Sigmoid colon (tissue), 3 donors: ENCODE measurements at regions not wholly inside any gene's neighbourhood (a gene's known extent, or its start where the extent isn't known, plus 50 kb on each side); places are given as distances from the start of the nearest gene placed in this dataset.

ENCODE experiments used
- POLR2A ChIP-seq, 2 donors: fragments of 450-650 bp; IDR thresholded peaks; one replicate each; pipeline ENCODE4 v1.6.1; 2016; ENCODE audit warnings: antibody characterized with exemption in 2 of 2, mild to moderate bottlenecking in 2 of 2, moderate library complexity in 2 of 2
- TF ChIP-seq, protein P1 (sequence below), 4 experiments: fragments of 450-650 bp in 3 of 4; fragments of 200-600 bp in 1 of 4; IDR thresholded peaks; one replicate each; pipeline ENCODE4 v1.5.1; 2016 to 2019; ENCODE audit warnings: antibody characterized with exemption in 4 of 4, mild to moderate bottlenecking in 3 of 4, moderate library complexity in 2 of 4

DNA sequence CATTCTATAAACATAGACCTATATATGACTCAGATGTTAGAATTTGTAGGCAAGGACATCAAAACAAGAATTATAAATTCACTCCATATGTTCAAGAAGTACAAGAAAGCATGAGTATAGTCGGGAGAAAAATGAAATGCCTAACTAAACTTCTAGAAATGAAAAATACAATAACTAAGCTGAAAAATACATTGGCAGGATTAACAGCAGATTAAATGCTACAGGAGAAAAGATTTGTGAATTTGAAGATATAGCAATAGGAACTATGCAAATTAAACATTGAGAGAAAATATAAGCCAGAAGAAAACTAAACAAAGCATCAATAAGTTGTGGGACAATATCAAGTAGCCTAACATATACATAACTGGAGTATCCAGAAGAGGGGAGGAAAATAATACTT, 55.3 kb upstream of the PRSS3 start:
- TF ChIP-seq, protein P1, sequence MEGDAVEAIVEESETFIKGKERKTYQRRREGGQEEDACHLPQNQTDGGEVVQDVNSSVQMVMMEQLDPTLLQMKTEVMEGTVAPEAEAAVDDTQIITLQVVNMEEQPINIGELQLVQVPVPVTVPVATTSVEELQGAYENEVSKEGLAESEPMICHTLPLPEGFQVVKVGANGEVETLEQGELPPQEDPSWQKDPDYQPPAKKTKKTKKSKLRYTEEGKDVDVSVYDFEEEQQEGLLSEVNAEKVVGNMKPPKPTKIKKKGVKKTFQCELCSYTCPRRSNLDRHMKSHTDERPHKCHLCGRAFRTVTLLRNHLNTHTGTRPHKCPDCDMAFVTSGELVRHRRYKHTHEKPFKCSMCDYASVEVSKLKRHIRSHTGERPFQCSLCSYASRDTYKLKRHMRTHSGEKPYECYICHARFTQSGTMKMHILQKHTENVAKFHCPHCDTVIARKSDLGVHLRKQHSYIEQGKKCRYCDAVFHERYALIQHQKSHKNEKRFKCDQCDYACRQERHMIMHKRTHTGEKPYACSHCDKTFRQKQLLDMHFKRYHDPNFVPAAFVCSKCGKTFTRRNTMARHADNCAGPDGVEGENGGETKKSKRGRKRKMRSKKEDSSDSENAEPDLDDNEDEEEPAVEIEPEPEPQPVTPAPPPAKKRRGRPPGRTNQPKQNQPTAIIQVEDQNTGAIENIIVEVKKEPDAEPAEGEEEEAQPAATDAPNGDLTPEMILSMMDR (IDR thresholded peaks at IDR 0.05): no peak
- no peak for TF ChIP-seq POLR2A (IDR thresholded peaks at IDR 0.05)
